HCT116 (cell line): ENCODE measurements at regions not wholly inside any gene's neighbourhood (a gene's known extent, or its start where the extent isn't known, plus 50 kb on each side); places are given as distances from the start of the nearest gene placed in this dataset.

Source experiments
- ATAC-seq: fragments of 200-7000 bp; cut with Tn5 transposase; 2 replicates; pipeline ENCODE4 v1.9.1; 2020; ENCODE audit warnings: mild to moderate bottlenecking, moderate library complexity
- BruUV-seq: library from RNA; stranded (reverse); fragments of 400-500 nt; replicated peaks from 2 replicates; lab custom pipeline; 2021; lab: Mats Ljungman, UMichigan
- CTCF ChIA-PET: fragments of 300-600 bp; sonication (Branson Sonifier 250); formaldehyde crosslinking; loops from one replicate; lab custom pipeline; 2021; ENCODE audit warnings: antibody characterized with exemption; lab: Charles Lee
- POLR2A ChIA-PET: fragments of 300-600, 350-600 bp; sonication (Branson Sonifier 250); formaldehyde crosslinking; loops from one replicate; lab custom pipeline; 2021; ENCODE audit warnings: antibody characterized with exemption; lab: Charles Lee
- RAD21 ChIA-PET, 2 experiments: fragments of 300-600 bp; sonication (Branson Sonifier 250); formaldehyde crosslinking; loops; one replicate each; lab custom pipeline; 2023; ENCODE audit warnings: low total read pairs in 2 of 2; ENCODE audit not compliant: uncharacterized antibody in 2 of 2, unreplicated experiment in 2 of 2, low non-redundant PET in 1 of 2; lab: Charles Lee
- DNase-seq: peaks from one replicate; pipeline ENCODE4 v3.0.0-alpha.2; 2010; ENCODE audit warnings: low read depth, low spot score
- H2AFZ ChIP-seq: fragments of 200-600 bp; shearing (Covaris generic), sonication (generic); 2 replicates; pipeline ENCODE4 v1.6.1; 2017; ENCODE audit warnings: low read depth, mixed run types, mixed read lengths, antibody characterized with exemption, low read length; ENCODE audit not compliant: poor library complexity, severe bottlenecking
- H3K27ac ChIP-seq: 2 replicates; pipeline ENCODE4 v1.5.1; 2012; ENCODE audit warnings: low read depth, low read length
- H3K27me3 ChIP-seq: fragments of 200-600 bp; sonication (generic); 2 replicates; pipeline ENCODE4 v1.6.1; 2016; ENCODE audit warnings: mixed run types, low read length, mixed read lengths; ENCODE audit not compliant: insufficient read depth
- H3K36me3 ChIP-seq, 2 experiments: fragments of 200-500 bp in 1 of 2; fragments of 200-600 bp in 1 of 2; sonication (Bioruptor generic) in 1 of 2; sonication (generic) in 1 of 2; 2 replicates each; pipeline versions ENCODE4 v1.5.1 to v1.6.1; 2014 to 2016; ENCODE audit warnings: low read length in 2 of 2, inconsistent platforms in 1 of 2, mixed read lengths in 1 of 2, mixed run types in 1 of 2; ENCODE audit not compliant: insufficient read depth in 2 of 2, control insufficient read depth in 1 of 2
- H3K4me1 ChIP-seq, 2 experiments: fragments of 200-600 bp in 1 of 2; sonication (generic) in 1 of 2; 2 replicates each; pipeline versions ENCODE4 v1.5.1 to v1.6.1; 2012 to 2017; ENCODE audit warnings: low read length in 2 of 2, inconsistent platforms in 1 of 2, mild to moderate bottlenecking in 1 of 2, mixed read lengths in 1 of 2, mixed run types in 1 of 2, moderate library complexity in 1 of 2; ENCODE audit not compliant: insufficient read depth in 2 of 2, control insufficient read depth in 1 of 2
- H3K4me2 ChIP-seq: fragments of 200-600 bp; sonication (generic); 2 replicates; pipeline ENCODE4 v1.6.1; 2017; ENCODE audit warnings: mixed run types, low read length, mixed read lengths
- H3K4me3 ChIP-seq, 2 experiments: fragments of 200-600 bp in 1 of 2; sonication (generic) in 1 of 2; replicated peaks in 1 of 2; 2 replicates each; pipeline ENCODE4 v1.5.1; 2011 to 2016; ENCODE audit warnings: low read length in 2 of 2, control low read depth in 1 of 2, low read depth in 1 of 2, mild to moderate bottlenecking in 1 of 2, mixed read lengths in 1 of 2, mixed run types in 1 of 2
- H3K79me2 ChIP-seq: fragments of 200-600 bp; sonication (generic); 2 replicates; pipeline ENCODE4 v1.6.1; 2017; ENCODE audit warnings: mild to moderate bottlenecking, mixed run types, low read length, moderate library complexity, mixed read lengths; ENCODE audit not compliant: insufficient read depth
- H3K9ac ChIP-seq: fragments of 200-600 bp; sonication (generic); 2 replicates; pipeline ENCODE4 v1.6.1; 2016; ENCODE audit warnings: low read length, mixed read lengths
- H3K9me2 ChIP-seq: fragments of 200-600 bp; sonication (generic), shearing (Covaris generic); 2 replicates; pipeline ENCODE4 v1.6.1; 2017; ENCODE audit warnings: mixed run types, mild to moderate bottlenecking, moderate library complexity; ENCODE audit not compliant: insufficient read depth
- H3K9me3 ChIP-seq, 2 experiments: fragments of 200-500 bp in 1 of 2; fragments of 200-600 bp in 1 of 2; sonication (Bioruptor generic) in 1 of 2; sonication (generic) in 1 of 2; 2 replicates each; pipeline ENCODE4 v1.6.1; 2014 to 2017; ENCODE audit warnings: low read length in 2 of 2, mixed read lengths in 2 of 2, inconsistent platforms in 1 of 2, low read depth in 1 of 2, mild to moderate bottlenecking in 1 of 2, mixed run types in 1 of 2, moderate library complexity in 1 of 2; ENCODE audit not compliant: control insufficient read depth in 1 of 2, insufficient read depth in 1 of 2
- H4K20me1 ChIP-seq: fragments of 200-600 bp; sonication (generic), shearing (Covaris generic); 2 replicates; pipeline ENCODE4 v1.6.1; 2017; ENCODE audit warnings: mixed run types, mild to moderate bottlenecking, moderate library complexity; ENCODE audit not compliant: insufficient read depth
- ATF3 ChIP-seq: IDR thresholded peaks from 2 replicates; pipeline ENCODE4 v1.6.1; 2012
- CEBPB ChIP-seq: IDR thresholded peaks from 2 replicates; pipeline ENCODE4 v1.6.1; 2012; ENCODE audit warnings: low read depth
- CTCF ChIP-seq, 3 experiments: fragments of 200-600 bp in 1 of 3; sonication (generic) in 1 of 3; IDR thresholded peaks in 2 of 3; conservative IDR thresholded peaks in 1 of 3; 2 replicates each; pipeline ENCODE4 v1.5.1; 2012 to 2017; ENCODE audit warnings: low read depth in 2 of 3, low read length in 2 of 3, antibody characterized with exemption in 1 of 3, borderline replicate concordance in 1 of 3, control low read depth in 1 of 3, mild to moderate bottlenecking in 1 of 3, mixed read lengths in 1 of 3, mixed run types in 1 of 3, moderate library complexity in 1 of 3; ENCODE audit not compliant: insufficient read depth in 1 of 3
- ELF1 ChIP-seq: IDR thresholded peaks from 2 replicates; pipeline ENCODE4 v1.6.1; 2012; ENCODE audit warnings: low read depth, borderline replicate concordance
- EZH2 ChIP-seq: fragments of 200-600 bp; sonication (generic); IDR thresholded peaks from 2 replicates; pipeline ENCODE4 v1.6.1; 2017; ENCODE audit warnings: antibody characterized with exemption, mixed run types
- EZH2phosphoT487 ChIP-seq: fragments of 200-600 bp; IDR thresholded peaks from 2 replicates; pipeline ENCODE4 v1.6.1; 2018; ENCODE audit warnings: antibody characterized with exemption, borderline replicate concordance
- JUND ChIP-seq: IDR thresholded peaks from 2 replicates; pipeline ENCODE4 v1.6.1; 2012
- POLR2A ChIP-seq: IDR thresholded peaks from 2 replicates; pipeline ENCODE4 v1.7.0; 2011; ENCODE audit warnings: borderline replicate concordance; ENCODE audit not compliant: insufficient read depth, insufficient read length; ENCODE audit errors: extremely low read depth
- POLR2AphosphoS5 ChIP-seq: IDR thresholded peaks from 2 replicates; pipeline ENCODE4 v1.6.1; 2011; ENCODE audit warnings: mild to moderate bottlenecking, low read depth, low read length, moderate library complexity
- RAD21 ChIP-seq: IDR thresholded peaks from 2 replicates; pipeline ENCODE4 v1.6.1; 2012; ENCODE audit warnings: low read depth, mild to moderate bottlenecking
- SIN3A ChIP-seq: IDR thresholded peaks from 2 replicates; pipeline ENCODE4 v1.6.1; 2012; ENCODE audit warnings: low read depth
- SRF ChIP-seq: IDR thresholded peaks from 2 replicates; pipeline ENCODE4 v1.6.1; 2012; ENCODE audit warnings: low read depth
- ZBTB33 ChIP-seq: IDR thresholded peaks from 2 replicates; pipeline ENCODE4 v1.6.1; 2011; ENCODE audit warnings: mild to moderate bottlenecking, low read length, moderate library complexity; ENCODE audit not compliant: insufficient replicate concordance; ENCODE audit errors: extremely low read depth
- ZNF274 ChIP-seq: fragments of 200-500 bp; sonication (Bioruptor generic); IDR thresholded peaks from 2 replicates; pipeline ENCODE4 v1.6.1; 2014; ENCODE audit warnings: mild to moderate bottlenecking, low read depth, low read length, inconsistent platforms
- intact Hi-C: fragments of 100-400 bp; cut with micrococcal nuclease; formaldehyde crosslinking; loops from 2 replicates; pipeline ENCODE4 v1.10.0; 2022

- no peak overlapping the region for H2AFZ ChIP-seq
- H3K36me3 ChIP-seq = no peaks in the 10 kb centered on the region
- TF ChIP-seq POLR2AphosphoS5 (no peak), JUND (no peak), SRF (no peak), EZH2phosphoT487 (no peak), ELF1 (no peak), RAD21 (no peak), SIN3A (no peak), CEBPB (no peak)
- TF ChIP-seq, all 23 proteins: peak for 0
- ChIA-PET CTCF (interaction anchor here (0.7 to 1.1 kb wide), 3 partner anchors 10 to 1266 kb away, joined by 3 read pairs; no protein-coding TSS in a partner anchor), RAD21 (no interaction called here), POLR2A (interaction anchor here (0.6 kb wide), 1 partner anchor 1738 kb away, joined by 3 read pairs; no protein-coding TSS in a partner anchor)
- Histone ChIP-seq H3K27me3 (no peaks in the 10 kb centered on the region), H3K9ac (peak overlapping the region; percentile 44), H3K4me3 (peak overlapping the region in 1 of 2 experiments; percentile 31; a peak in 1 of 4 replicates), H3K9me2 (no peaks in the 10 kb centered on the region), H3K27ac (peak overlapping the region; percentile 76), H4K20me1 (no peaks in the 10 kb centered on the region), H3K79me2 (no peaks in the 10 kb centered on the region), H3K4me1 (peaks cover 27 to 69% of the 10 kb centered on the region in 2 experiments), H3K9me3 (no peaks in the 10 kb centered on the region), H3K4me2 (peak overlapping the region; percentile 77)
- ATAC-seq (no peak), DNase-seq (no peak)
- no TSS peak for BruUV-seq
- intact Hi-C loops = loop anchor here (10.0 kb wide), 2 partner anchors 403 to 1243 kb away; no protein-coding TSS in a partner anchor
Observed at GRCh38 chr2:65577654-65578053, 145.3 kb upstream of the SPRED2 start.

- peak overlapping the region; percentile 44 for H3K9ac ChIP-seq
- peak; percentile 90 for DNase-seq
- ATAC-seq = peak; percentile 83
- ChIA-PET POLR2A (interaction anchor here (0.6 kb wide), 1 partner anchor 1737 kb away, joined by 3 read pairs; no protein-coding TSS in a partner anchor), RAD21 (interaction anchor here in 1 of 2 experiments (0.5 kb wide), 1 partner anchor 63 kb away, joined by 5 read pairs; no protein-coding TSS in a partner anchor), CTCF (interaction anchor here (1.1 kb wide), 2 partner anchors 10 to 63 kb away, joined by 3 read pairs; no protein-coding TSS in a partner anchor)
- H3K27me3 ChIP-seq = no peaks in the 10 kb centered on the region
- no peaks in the 10 kb centered on the region for H3K36me3 ChIP-seq
- peak overlapping the region; percentile 12 to 31; a peak in 3 of 4 replicates for H3K4me3 ChIP-seq
- H3K4me1 ChIP-seq = peaks cover 27 to 69% of the 10 kb centered on the region in 2 experiments
- H3K4me2 ChIP-seq = peak overlapping the region; percentile 77
- intact Hi-C loops = loop anchor here (10.0 kb wide), 2 partner anchors 402 to 1242 kb away; no protein-coding TSS in a partner anchor
- no peak overlapping the region for H2AFZ ChIP-seq
- H3K9me2 ChIP-seq = no peaks in the 10 kb centered on the region
- H3K27ac ChIP-seq = peak overlapping the region; percentile 76
- H3K9me3 ChIP-seq = no peaks in the 10 kb centered on the region
- no TSS peak for BruUV-seq
- H4K20me1 ChIP-seq = no peaks in the 10 kb centered on the region
- no peaks in the 10 kb centered on the region for H3K79me2 ChIP-seq
- no peak for TF ChIP-seq ZNF274
- peak; percentile 45; the same call in 1 of the 2 replicates for TF ChIP-seq ELF1
- TF ChIP-seq EZH2 = no peak
- no peak for TF ChIP-seq POLR2A
- TF ChIP-seq ATF3 = no peak
- no peak for TF ChIP-seq RAD21
- TF ChIP-seq SIN3A = peak; percentile 45; the same call in 1 of the 2 replicates
- TF ChIP-seq EZH2phosphoT487 = no peak
- no peak for TF ChIP-seq ZBTB33
- TF ChIP-seq CTCF (IDR thresholded peaks at IDR 0.05 in 2 of 3, conservative IDR thresholded peaks at IDR 0.05 in 1 of 3; ENCODE audit: borderline replicate concordance in 1 of 3, insufficient read depth in 1 of 3, low read depth in 2 of 3, low read length in 2 of 3) = no peak
Observed at GRCh38 chr2:65576861-65577601, 144.6 kb upstream of the SPRED2 start.
